Activated CD4-positive, alpha-beta T cell treated with anti-CD3 and anti-CD28 coated beads for 36 hours (primary cell): ENCODE measurements at regions not wholly inside any gene's neighbourhood (a gene's known extent, or its start where the extent isn't known, plus 50 kb on each side); places are given as distances from the start of the nearest gene placed in this dataset.

ENCODE experiments used
- ATAC-seq: fragments of 200-7000 bp; cut with Tn5 transposase; one replicate; pipeline ENCODE4 v1.10.0; 2021; ENCODE audit warnings: mild to moderate bottlenecking, moderate library complexity
- CTCF ChIA-PET: fragments of 350-600 bp; sonication (Branson Sonifier 250); formaldehyde crosslinking; loops from one replicate; lab custom pipeline; 2021; ENCODE audit warnings: antibody characterized with exemption; lab: Charles Lee
- POLR2A ChIA-PET: fragments of 350-600 bp; sonication (Branson Sonifier 250); formaldehyde crosslinking; loops from one replicate; lab custom pipeline; 2021; ENCODE audit warnings: antibody characterized with exemption, inconsistent platforms; lab: Charles Lee
- DNase-seq: peaks from one replicate; pipeline ENCODE4 v3.0.0-alpha.2; 2020
- H3K27ac Mint-ChIP-seq: one replicate; pipeline ENCODE4 v1.8.0; 2021; ENCODE audit warnings: mixed read lengths
- H3K27me3 Mint-ChIP-seq: one replicate; pipeline ENCODE4 v1.8.0; 2021; ENCODE audit warnings: mixed read lengths
- H3K36me3 Mint-ChIP-seq: one replicate; pipeline ENCODE4 v1.8.0; 2021; ENCODE audit warnings: low read depth, mixed read lengths
- H3K4me1 Mint-ChIP-seq: one replicate; pipeline ENCODE4 v1.8.0; 2021; ENCODE audit warnings: mixed read lengths
- H3K4me3 Mint-ChIP-seq: one replicate; pipeline ENCODE4 v1.8.0; 2021; ENCODE audit warnings: mild to moderate bottlenecking, moderate library complexity, mixed read lengths
- H3K9me3 Mint-ChIP-seq: one replicate; pipeline ENCODE4 v1.8.0; 2021; ENCODE audit warnings: low read depth, mixed read lengths
- intact Hi-C, 2 experiments: fragments of 100-400 bp; cut with DNase I in 1 of 2; cut with micrococcal nuclease in 1 of 2; formaldehyde crosslinking; loops; one replicate each; pipeline versions ENCODE4 v1.14.2 to v1.15.1; 2022 to 2024; cut with DNase I, micrococcal nuclease

- Mint-ChIP-seq H3K27ac (no peak overlapping the region), H3K9me3 (no peaks in the 10 kb centered on the region), H3K27me3 (peaks cover 13% of the 10 kb centered on the region), H3K4me1 (peaks cover 10% of the 10 kb centered on the region), H3K4me3 (no peak overlapping the region), H3K36me3 (no peaks in the 10 kb centered on the region)
- POLR2A ChIA-PET = no interaction called here
- no peak for ATAC-seq
- CTCF ChIA-PET = interaction anchor here (0.6 to 1.1 kb wide), 2 partner anchors 9 to 226 kb away, joined by 4 to 6 read pairs; no protein-coding TSS in a partner anchor
- no peak for DNase-seq
- intact Hi-C loops = no loop called here
These were observed 301.7 kb upstream of the CPEB2 start for GRCh38 chr4:14700544-14700943.

- no peak for ATAC-seq
- DNase-seq = no peak
- H3K4me3 Mint-ChIP-seq = no peak overlapping the region
- H3K27ac Mint-ChIP-seq = no peak overlapping the region
- no peaks in the 10 kb centered on the region for H3K36me3 Mint-ChIP-seq
- H3K27me3 Mint-ChIP-seq = peaks cover 14% of the 10 kb centered on the region
- ChIA-PET POLR2A (no interaction called here), CTCF (interaction anchor here (0.6 to 1.1 kb wide), 2 partner anchors 8 to 227 kb away, joined by 4 to 6 read pairs; no protein-coding TSS in a partner anchor)
- intact Hi-C loops = no loop called here
- peaks cover 10% of the 10 kb centered on the region for H3K4me1 Mint-ChIP-seq
- no peaks in the 10 kb centered on the region for H3K9me3 Mint-ChIP-seq
These were observed 300.9 kb upstream of the CPEB2 start for GRCh38 chr4:14701389-14701788.

- no peak overlapping the region for H3K4me3 Mint-ChIP-seq
- DNase-seq (no peak), ATAC-seq (no peak)
- H3K27ac Mint-ChIP-seq = no peak overlapping the region
- peaks cover 14% of the 10 kb centered on the region for H3K27me3 Mint-ChIP-seq
- POLR2A ChIA-PET = no interaction called here
- H3K9me3 Mint-ChIP-seq = no peaks in the 10 kb centered on the region
- no peaks in the 10 kb centered on the region for H3K36me3 Mint-ChIP-seq
- CTCF ChIA-PET = interaction anchor here (0.7 to 1.0 kb wide), 2 partner anchors 86 to 103 kb away, joined by 3 read pairs; no protein-coding TSS in a partner anchor
- intact Hi-C loops = no loop called here
- peaks cover 10% of the 10 kb centered on the region for H3K4me1 Mint-ChIP-seq
These were observed 300.4 kb upstream of the CPEB2 start for GRCh38 chr4:14701896-14702295.

GRCh38 chr4:14708574-14708973 lies 293.7 kb upstream of the CPEB2 start:
- no peaks in the 10 kb centered on the region for H3K4me1 Mint-ChIP-seq
- peaks cover 18% of the 10 kb centered on the region for H3K27me3 Mint-ChIP-seq
- H3K27ac Mint-ChIP-seq = no peak overlapping the region
- no peaks in the 10 kb centered on the region for H3K9me3 Mint-ChIP-seq
- H3K36me3 Mint-ChIP-seq = no peaks in the 10 kb centered on the region
- H3K4me3 Mint-ChIP-seq = no peak overlapping the region
- intact Hi-C loops = no loop called here
- DNase-seq = no peak
- ChIA-PET POLR2A (no interaction called here), CTCF (interaction anchor here (1.4 to 2.3 kb wide), 2 partner anchors 8 to 79 kb away, joined by 5 to 6 read pairs; no protein-coding TSS in a partner anchor)
- ATAC-seq = no peak

DNA sequence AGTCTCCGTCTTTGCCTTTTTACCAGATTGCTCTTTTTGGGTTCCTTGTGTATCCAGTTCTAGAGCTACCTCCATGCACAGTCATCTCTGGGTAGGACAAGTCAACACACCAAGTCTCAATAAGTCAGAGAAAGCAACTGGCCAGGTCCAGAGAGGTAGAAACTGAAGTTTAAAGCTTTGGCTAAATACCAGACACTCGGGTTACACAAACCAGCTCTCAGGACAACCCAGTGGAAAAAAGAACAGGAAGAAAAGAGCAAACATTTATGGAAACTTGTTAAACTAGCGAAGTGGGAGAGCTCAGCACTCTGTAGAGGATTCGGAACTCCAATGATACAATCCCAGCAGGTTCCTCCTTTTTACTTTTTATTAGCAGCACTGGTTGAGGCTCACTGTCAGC lies 291.0 kb upstream of the CPEB2 start:
- ChIA-PET CTCF (no interaction called here), POLR2A (no interaction called here)
- H3K36me3 Mint-ChIP-seq = no peaks in the 10 kb centered on the region
- no peak overlapping the region for H3K27ac Mint-ChIP-seq
- DNase-seq (no peak), ATAC-seq (no peak)
- H3K27me3 Mint-ChIP-seq = peaks cover 18% of the 10 kb centered on the region
- intact Hi-C loops = no loop called here
- H3K4me1 Mint-ChIP-seq = no peaks in the 10 kb centered on the region
- H3K9me3 Mint-ChIP-seq = no peaks in the 10 kb centered on the region
- H3K4me3 Mint-ChIP-seq = no peak overlapping the region

DNA sequence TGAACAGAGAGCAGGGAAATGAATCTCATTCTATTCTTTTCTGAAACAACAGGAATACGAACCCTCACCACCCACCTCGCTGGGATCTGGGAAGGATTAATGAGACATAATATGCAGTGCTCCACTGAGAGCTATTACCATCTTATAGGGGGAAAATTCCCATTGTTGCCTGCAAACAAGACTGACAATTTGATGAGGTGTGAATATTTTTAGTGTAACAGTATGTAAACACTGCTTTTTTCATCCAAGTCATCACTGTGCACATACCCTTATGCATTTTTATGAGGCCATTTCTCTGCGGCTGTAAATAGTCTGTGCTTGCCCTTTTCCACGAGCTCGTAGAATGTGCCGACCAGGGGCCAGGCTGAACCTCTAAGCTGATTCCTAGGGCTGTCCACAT lies 285.6 kb upstream of the CPEB2 start:
- H3K4me3 Mint-ChIP-seq = no peak overlapping the region
- no peak overlapping the region for H3K27ac Mint-ChIP-seq
- ChIA-PET POLR2A (no interaction called here), CTCF (no interaction called here)
- H3K27me3 Mint-ChIP-seq = peaks cover 16% of the 10 kb centered on the region
- intact Hi-C loops = no loop called here
- H3K9me3 Mint-ChIP-seq = peaks cover 5% of the 10 kb centered on the region
- no peaks in the 10 kb centered on the region for H3K36me3 Mint-ChIP-seq
- ATAC-seq (no peak), DNase-seq (no peak)
- no peaks in the 10 kb centered on the region for H3K4me1 Mint-ChIP-seq

GRCh38 chr4:14719053-14719452 lies 283.2 kb upstream of the CPEB2 start:
- H3K9me3 Mint-ChIP-seq = peaks cover 5% of the 10 kb centered on the region
- no peak overlapping the region for H3K27ac Mint-ChIP-seq
- ChIA-PET CTCF (no interaction called here), POLR2A (no interaction called here)
- no peaks in the 10 kb centered on the region for H3K4me1 Mint-ChIP-seq
- no peak for DNase-seq
- H3K4me3 Mint-ChIP-seq = no peak overlapping the region
- H3K36me3 Mint-ChIP-seq = no peaks in the 10 kb centered on the region
- peaks cover 15% of the 10 kb centered on the region for H3K27me3 Mint-ChIP-seq
- ATAC-seq = no peak
- intact Hi-C loops = no loop called here

DNA sequence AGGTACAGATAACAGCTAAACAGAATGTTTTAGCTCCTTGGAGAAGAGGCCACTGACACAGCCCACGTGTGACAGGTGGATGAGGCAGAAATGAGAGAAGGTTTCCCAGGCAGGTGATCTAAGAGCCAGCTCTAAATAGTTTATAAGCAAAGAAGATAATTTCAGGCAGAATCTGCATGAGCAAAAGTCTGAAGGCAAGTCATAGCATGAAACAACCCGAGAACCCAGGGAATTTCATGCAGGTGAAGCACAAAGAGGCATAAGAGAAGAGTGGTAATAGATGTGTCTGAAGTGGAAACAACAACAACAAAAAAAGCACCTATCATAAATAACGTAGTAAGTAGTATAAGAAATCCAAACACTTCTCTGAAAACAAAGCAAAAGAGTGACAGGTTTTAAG lies 275.8 kb upstream of the CPEB2 start:
- intact Hi-C loops = no loop called here
- no peak overlapping the region for H3K4me3 Mint-ChIP-seq
- no peak overlapping the region for H3K27ac Mint-ChIP-seq
- POLR2A ChIA-PET = no interaction called here
- no peak for DNase-seq
- peaks cover 2% of the 10 kb centered on the region for H3K4me1 Mint-ChIP-seq
- peaks cover 8% of the 10 kb centered on the region for H3K27me3 Mint-ChIP-seq
- ATAC-seq = no peak
- H3K36me3 Mint-ChIP-seq = no peaks in the 10 kb centered on the region
- peaks cover 2% of the 10 kb centered on the region for H3K9me3 Mint-ChIP-seq
- CTCF ChIA-PET = no interaction called here

DNA sequence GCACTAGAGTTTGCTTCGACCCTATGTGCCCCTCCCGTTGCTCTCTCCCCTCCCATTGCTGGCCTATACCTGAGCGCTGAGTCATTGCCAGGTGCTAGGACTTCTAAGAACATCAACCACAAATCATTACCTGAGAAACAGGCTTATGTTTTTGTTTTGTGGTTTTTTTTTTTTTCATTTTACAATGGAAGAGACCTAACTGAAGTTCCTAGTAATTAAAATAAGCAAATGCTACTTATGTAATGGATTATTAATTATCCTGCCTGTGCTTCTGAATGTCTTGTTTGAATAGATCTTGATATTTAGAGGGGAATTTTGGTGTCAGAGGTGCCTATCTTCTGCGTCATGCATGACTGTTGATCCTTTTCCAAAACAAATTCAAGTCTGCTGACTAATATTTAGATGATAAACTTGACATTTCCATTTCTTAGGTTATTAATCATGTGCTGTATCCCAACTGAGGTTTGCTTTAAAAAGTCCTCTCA lies 275.4 kb upstream of the CPEB2 start:
- no peak overlapping the region for H3K4me3 Mint-ChIP-seq
- ATAC-seq (no peak), DNase-seq (no peak)
- no peaks in the 10 kb centered on the region for H3K9me3 Mint-ChIP-seq
- intact Hi-C loops = no loop called here
- H3K4me1 Mint-ChIP-seq = peaks cover 2% of the 10 kb centered on the region
- peaks cover 7% of the 10 kb centered on the region for H3K27me3 Mint-ChIP-seq
- POLR2A ChIA-PET = no interaction called here
- H3K27ac Mint-ChIP-seq = no peak overlapping the region
- H3K36me3 Mint-ChIP-seq = no peaks in the 10 kb centered on the region
- CTCF ChIA-PET = no interaction called here

DNA sequence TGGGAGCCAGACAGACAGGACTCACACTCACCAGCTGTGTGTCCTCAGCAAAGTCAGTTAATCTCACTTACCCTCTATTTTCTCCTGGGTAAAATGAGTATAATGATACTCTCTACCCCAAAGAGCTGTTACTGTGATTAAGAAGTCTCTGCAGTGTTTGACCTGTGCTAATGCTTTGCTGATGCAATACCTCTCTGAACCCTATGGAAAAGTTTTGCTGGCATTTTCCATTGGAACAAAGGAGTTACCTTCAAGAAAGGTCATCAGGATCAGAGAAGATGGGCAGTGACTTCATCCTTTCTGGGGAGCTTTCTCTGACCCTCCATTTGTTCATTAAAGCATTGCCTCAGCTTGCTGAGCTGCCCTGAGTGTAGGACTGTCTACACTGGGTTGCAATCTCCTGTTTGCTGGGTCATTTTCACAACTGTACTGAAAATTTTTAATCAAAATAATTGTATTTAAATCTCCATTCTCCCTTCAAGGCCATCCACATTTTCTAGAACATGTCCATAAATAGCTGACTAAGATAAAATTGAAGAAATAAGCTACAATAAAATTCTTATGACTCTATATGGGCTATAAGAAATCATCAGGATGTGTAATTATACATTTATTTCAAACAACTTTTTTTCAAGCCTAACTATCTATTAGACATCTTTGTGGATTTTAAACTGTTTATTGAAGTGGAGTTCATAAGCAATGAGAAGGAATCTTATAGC lies 272.8 kb upstream of the CPEB2 start:
- no peak for DNase-seq
- intact Hi-C loops = no loop called here
- ATAC-seq = no peak
- H3K4me3 Mint-ChIP-seq = no peak overlapping the region
- H3K4me1 Mint-ChIP-seq = peaks cover 2% of the 10 kb centered on the region
- peaks cover 7% of the 10 kb centered on the region for H3K27me3 Mint-ChIP-seq
- ChIA-PET POLR2A (no interaction called here), CTCF (no interaction called here)
- H3K27ac Mint-ChIP-seq = no peak overlapping the region
- no peaks in the 10 kb centered on the region for H3K36me3 Mint-ChIP-seq
- H3K9me3 Mint-ChIP-seq = no peaks in the 10 kb centered on the region

- H3K9me3 Mint-ChIP-seq = no peaks in the 10 kb centered on the region
- CTCF ChIA-PET = interaction anchor here (0.6 kb wide), 1 partner anchor 1102 kb away, joined by 3 read pairs; no protein-coding TSS in a partner anchor
- ATAC-seq (no peak), DNase-seq (no peak)
- no peak overlapping the region for H3K4me3 Mint-ChIP-seq
- H3K27me3 Mint-ChIP-seq = peaks cover 25% of the 10 kb centered on the region
- intact Hi-C loops = no loop called here
- POLR2A ChIA-PET = no interaction called here
- no peaks in the 10 kb centered on the region for H3K36me3 Mint-ChIP-seq
- no peak overlapping the region for H3K27ac Mint-ChIP-seq
- no peaks in the 10 kb centered on the region for H3K4me1 Mint-ChIP-seq
These were observed 260.2 kb upstream of the CPEB2 start for GRCh38 chr4:14742054-14742453.

- no peaks in the 10 kb centered on the region for H3K4me1 Mint-ChIP-seq
- H3K27me3 Mint-ChIP-seq = peaks cover 25% of the 10 kb centered on the region
- no peaks in the 10 kb centered on the region for H3K9me3 Mint-ChIP-seq
- intact Hi-C loops = no loop called here
- ChIA-PET POLR2A (interaction anchor here (0.6 kb wide), 1 partner anchor 784 kb away, joined by 3 read pairs; no protein-coding TSS in a partner anchor), CTCF (no interaction called here)
- no peaks in the 10 kb centered on the region for H3K36me3 Mint-ChIP-seq
- DNase-seq (no peak), ATAC-seq (no peak)
- no peak overlapping the region for H3K4me3 Mint-ChIP-seq
- no peak overlapping the region for H3K27ac Mint-ChIP-seq
These were observed 259.1 kb upstream of the CPEB2 start for GRCh38 chr4:14743172-14743571.
